IMR-90 (cell line): ENCODE measurements at regions not wholly inside any gene's neighbourhood (a gene's known extent, or its start where the extent isn't known, plus 50 kb on each side); places are given as distances from the start of the nearest gene placed in this dataset.

Source experiments
- ATAC-seq: fragments of 200-7000 bp; cut with Tn5 transposase; 2 replicates; pipeline ENCODE4 v1.9.1; 2020; ENCODE audit warnings: low read depth, mild to moderate bottlenecking, moderate library complexity
- BruUV-seq: library from RNA; stranded (reverse); fragments of 400-500 nt; replicated peaks from 2 replicates; lab custom pipeline; 2021; lab: Mats Ljungman, UMichigan
- CTCF ChIA-PET: fragments of 300-600 bp; formaldehyde crosslinking; extraction: SDS; loops from one replicate; lab custom pipeline; 2021; ENCODE audit warnings: antibody characterized with exemption; lab: Yijun Ruan, JAX
- POLR2A ChIA-PET: fragments of 300-600 bp; sonication (Branson Sonifier 250); formaldehyde crosslinking; loops from one replicate; lab custom pipeline; 2022; ENCODE audit warnings: antibody characterized with exemption; ENCODE audit not compliant: unreplicated experiment; lab: Charles Lee
- DNase-seq: peaks from one replicate; pipeline ENCODE4 v3.0.0; 2013
- H2AFZ ChIP-seq: replicated peaks from 2 replicates; pipeline ENCODE3; 2013; ENCODE audit warnings: low read length, mild to moderate bottlenecking; ENCODE audit not compliant: poor library complexity
- H2AK5ac ChIP-seq: 2 replicates; pipeline ENCODE4 v1.6.1; 2013; ENCODE audit warnings: low read depth, low read length, inconsistent platforms
- H2AK9ac ChIP-seq: replicated peaks from 2 replicates; pipeline ENCODE3; 2013; ENCODE audit warnings: mild to moderate bottlenecking, low read depth, low read length, moderate library complexity; ENCODE audit not compliant: poor library complexity
- H2BK120ac ChIP-seq: 2 replicates; pipeline ENCODE4 v1.6.1; 2013; ENCODE audit warnings: low read depth, low read length, inconsistent platforms
- H2BK15ac ChIP-seq: 3 replicates; pipeline ENCODE4 v1.6.1; 2013; ENCODE audit warnings: low read depth, low read length, inconsistent platforms
- H2BK20ac ChIP-seq: 2 replicates; pipeline ENCODE4 v1.6.1; 2013; ENCODE audit warnings: low read depth, mild to moderate bottlenecking, inconsistent platforms, low read length, moderate library complexity
- H2BK5ac ChIP-seq: 2 replicates; pipeline ENCODE4 v1.6.1; 2013; ENCODE audit warnings: mild to moderate bottlenecking, low read depth, low read length, inconsistent platforms; ENCODE audit not compliant: poor library complexity, severe bottlenecking
- H3K14ac ChIP-seq: replicated peaks from 2 replicates; pipeline ENCODE4 v1.6.1; 2013; ENCODE audit warnings: low read depth, low read length, inconsistent platforms
- H3K18ac ChIP-seq: 2 replicates; pipeline ENCODE4 v1.6.1; 2013; ENCODE audit warnings: low read depth, low read length, control low read depth
- H3K23ac ChIP-seq: 2 replicates; pipeline ENCODE4 v1.6.1; 2013; ENCODE audit warnings: low read depth, low read length, inconsistent platforms
- H3K27ac ChIP-seq: 2 replicates; pipeline ENCODE4 v1.5.1; 2013; ENCODE audit warnings: mild to moderate bottlenecking, control low read depth, low read length; ENCODE audit not compliant: insufficient read depth
- H3K27me3 ChIP-seq: 2 replicates; pipeline ENCODE4 v1.6.1; 2013; ENCODE audit warnings: low read length; ENCODE audit not compliant: control insufficient read depth, insufficient read depth
- H3K36me3 ChIP-seq: 2 replicates; pipeline ENCODE4 v1.6.1; 2013; ENCODE audit warnings: low read length, mixed read lengths; ENCODE audit not compliant: control insufficient read depth, insufficient read depth
- H3K4ac ChIP-seq: 2 replicates; pipeline ENCODE4 v1.6.1; 2013; ENCODE audit warnings: low read depth, low read length, inconsistent platforms
- H3K4me1 ChIP-seq: 2 replicates; pipeline ENCODE4 v1.6.1; 2013; ENCODE audit warnings: low read length, mixed read lengths; ENCODE audit not compliant: control insufficient read depth, insufficient read depth
- H3K4me2 ChIP-seq: 2 replicates; pipeline ENCODE4 v1.6.1; 2013; ENCODE audit warnings: low read depth, mild to moderate bottlenecking, control low read depth, low read length, moderate library complexity
- H3K4me3 ChIP-seq: 2 replicates; pipeline ENCODE4 v1.5.1; 2013; ENCODE audit warnings: low read depth, mild to moderate bottlenecking, control low read depth, low read length, moderate library complexity; ENCODE audit not compliant: insufficient read depth
- H3K56ac ChIP-seq: 2 replicates; pipeline ENCODE4 v1.6.1; 2013; ENCODE audit warnings: low read length, inconsistent platforms; ENCODE audit not compliant: insufficient read depth; ENCODE audit errors: extremely low read depth
- H3K79me1 ChIP-seq, 2 experiments: 2 replicates each; pipeline ENCODE4 v1.6.1; 2013; ENCODE audit warnings: low read length in 2 of 2, inconsistent platforms in 1 of 2, low read depth in 1 of 2
- H3K9ac ChIP-seq: 2 replicates; pipeline ENCODE4 v1.6.1; 2013; ENCODE audit warnings: low read depth, low read length, control low read depth
- H3K9me1 ChIP-seq: 2 replicates; pipeline ENCODE4 v1.6.1; 2013; ENCODE audit warnings: low read length, inconsistent platforms; ENCODE audit not compliant: insufficient read depth
- H3K9me3 ChIP-seq: 2 replicates; pipeline ENCODE4 v1.6.1; 2013; ENCODE audit warnings: low read length; ENCODE audit not compliant: control insufficient read depth, insufficient read depth
- H4K20me1 ChIP-seq: 2 replicates; pipeline ENCODE4 v1.6.1; 2013; ENCODE audit warnings: low read length, inconsistent platforms; ENCODE audit not compliant: insufficient read depth
- H4K5ac ChIP-seq: 2 replicates; pipeline ENCODE4 v1.6.1; 2013; ENCODE audit warnings: mild to moderate bottlenecking, low read depth, low read length, control low read depth
- H4K8ac ChIP-seq, 2 experiments: 2 replicates each; pipeline ENCODE4 v1.6.1; 2013; ENCODE audit warnings: low read depth in 2 of 2, low read length in 2 of 2, control low read depth in 1 of 2, inconsistent platforms in 1 of 2
- H4K91ac ChIP-seq: 2 replicates; pipeline ENCODE4 v1.6.1; 2013; ENCODE audit warnings: low read depth, low read length, inconsistent platforms; ENCODE audit not compliant: insufficient read depth
- BHLHE40 ChIP-seq: fragments of 150-350 bp; IDR thresholded peaks from 2 replicates; pipeline ENCODE4 v1.6.1; 2016; ENCODE audit warnings: mild to moderate bottlenecking, low read depth, low read length
- CHD1 ChIP-seq: IDR thresholded peaks from 2 replicates; pipeline ENCODE4 v1.6.1; 2012; ENCODE audit warnings: low read depth, low read length, improper control_type of control experiment
- ELK1 ChIP-seq: fragments of 150-350 bp; IDR thresholded peaks from 2 replicates; pipeline ENCODE4 v1.6.1; 2016; ENCODE audit warnings: low read depth, mild to moderate bottlenecking, low read length, moderate library complexity, borderline replicate concordance
- POLR2A ChIP-seq: IDR thresholded peaks from 2 replicates; pipeline ENCODE4 v1.6.1; 2012; ENCODE audit warnings: mild to moderate bottlenecking, low read depth, low read length
- RAD21 ChIP-seq: IDR thresholded peaks from 2 replicates; pipeline ENCODE4 v1.6.1; 2012; ENCODE audit warnings: low read length, improper control_type of control experiment
- RFX5 ChIP-seq: IDR thresholded peaks from 2 replicates; pipeline ENCODE4 v1.8.0; 2012; ENCODE audit warnings: low read depth, mild to moderate bottlenecking, low read length, moderate library complexity
- SMC3 ChIP-seq: fragments of 150-350 bp; IDR thresholded peaks from 2 replicates; pipeline ENCODE4 v1.6.1; 2016; ENCODE audit warnings: low read depth, mild to moderate bottlenecking, antibody characterized with exemption, low read length, moderate library complexity
- WGBS, 2 experiments: methylation state at CpG; one replicate each; pipeline versions ENCODE4 v1.1.5 to v1.1.7; 2013; ENCODE audit warnings: missing lambda C conversion rate in 2 of 2; ENCODE audit not compliant: insufficient read length in 1 of 2; ENCODE audit errors: extremely low coverage in 2 of 2; 5-methylcytosine and 5-hydroxymethylcytosine counted together
- dilution Hi-C: fragments of 300-500 bp; cut with HindIII; formaldehyde crosslinking; loops from one replicate; pipeline ENCODE4 v1.14.3; 2018; ENCODE audit warnings: low sequenced_read_pairs; ENCODE audit not compliant: unreplicated experiment
- in situ Hi-C: fragments of 300-500 bp; cut with MboI; formaldehyde crosslinking; loops from 3 replicates; pipeline ENCODE4 v1.14.3; 2019; ENCODE audit warnings: low sequenced_read_pairs, inconsistent platforms, mixed read lengths
- intact Hi-C: fragments of 100-400 bp; cut with micrococcal nuclease; formaldehyde crosslinking; loops from 2 replicates; pipeline ENCODE4 v1.10.0; 2022

- TF ChIP-seq POLR2A (no peak), ELK1 (no peak), SMC3 (no peak), CHD1 (no peak), RFX5 (no peak), BHLHE40 (no peak), RAD21 (no peak)
- Histone ChIP-seq H4K20me1 (no peaks in the 10 kb centered on the region), H3K27me3 (no peaks in the 10 kb centered on the region), H3K9ac (no peak overlapping the region), H3K4ac (peak overlapping the region; percentile 16; the same call in 1 of the 2 replicates), H3K56ac (no peak overlapping the region), H2BK20ac (peak overlapping the region; percentile 9; the same call in 1 of the 2 replicates), H3K4me3 (no peak overlapping the region), H4K8ac (no peak overlapping the region; a peak in 1 of 4 replicates), H2BK120ac (peak overlapping the region; percentile 53; the same call in 1 of the 2 replicates), H3K36me3 (no peaks in the 10 kb centered on the region), H3K9me1 (no peaks in the 10 kb centered on the region; the same call in 1 of the 2 replicates), H4K5ac (peak overlapping the region; percentile 23; the same call in 1 of the 2 replicates), H3K4me2 (no peak overlapping the region), H2BK5ac (no peak overlapping the region), H2AK5ac (no peak overlapping the region), H3K14ac (no peak overlapping the region), H4K91ac (no peak overlapping the region), H3K18ac (peak overlapping the region; percentile 50; the same call in 1 of the 2 replicates), H2BK15ac (no peak overlapping the region; the same call in 2 of the 3 replicates), H2AFZ (no peak overlapping the region), H3K4me1 (peaks cover 2% of the 10 kb centered on the region; the same call in 1 of the 2 replicates), H3K79me1 (no peaks in the 10 kb centered on the region), H3K27ac (no peak overlapping the region), H3K23ac (no peak overlapping the region; the same call in 1 of the 2 replicates), H2AK9ac (no peak overlapping the region), H3K9me3 (no peaks in the 10 kb centered on the region)
- 100% methylated on average over 1 of the region's 3 CpGs; no CpG with 5 or more reads in 1 of the 2 experiments for WGBS, 2 experiments
- no TSS peak for BruUV-seq
- CTCF ChIA-PET: interaction anchor here (1.4 kb wide), 1 partner anchor 288 kb away, joined by 4 read pairs; no protein-coding TSS in a partner anchor
- POLR2A ChIA-PET: interaction anchor here (0.6 kb wide), 1 partner anchor 1706 kb away, joined by 6 read pairs; no protein-coding TSS in a partner anchor
- dilution Hi-C loops (no loop called here), intact Hi-C loops (no loop called here), in situ Hi-C loops (no loop called here)
- ATAC-seq: no peak
- no peak for DNase-seq
Measured at GRCh38 chr11:115906171-115906570, 402.0 kb upstream of the CADM1 start.
